ENCODE measurements at regions not wholly inside any gene's neighbourhood (a gene's known extent, or its start where the extent isn't known, plus 50 kb on each side); places are given as distances from the start of the nearest gene placed in this dataset.

GRCh38 chr9:87353301-87353700, 144.4 kb upstream of the DAPK1 start:
- Histone ChIP-seq H3K4me3 (replicated peaks in 1 of 2; ENCODE audit: low read depth in 1 of 2, low read length in 2 of 2) (no peak overlapping the region), H3K9me2 (ENCODE audit: insufficient read depth) (no peaks in the 10 kb centered on the region), H3K79me2 (ENCODE audit: insufficient read depth, low read length) (no peaks in the 10 kb centered on the region), H3K36me3 (ENCODE audit: control insufficient read depth in 1 of 2, insufficient read depth in 2 of 2, low read length in 2 of 2) (no peaks in the 10 kb centered on the region), H3K27me3 (ENCODE audit: insufficient read depth, low read length) (peaks cover 11% of the 10 kb centered on the region; the same call in 1 of the 2 replicates), H3K9ac (ENCODE audit: low read length) (no peak overlapping the region), H3K9me3 (ENCODE audit: control insufficient read depth in 1 of 2, insufficient read depth in 1 of 2, low read depth in 1 of 2, low read length in 2 of 2) (no peaks in the 10 kb centered on the region), H2AFZ (ENCODE audit: low read depth, low read length, poor library complexity, severe bottlenecking) (no peak overlapping the region), H3K4me2 (ENCODE audit: low read length) (no peak overlapping the region), H3K27ac (ENCODE audit: low read depth, low read length) (no peak overlapping the region), H4K20me1 (ENCODE audit: insufficient read depth) (no peaks in the 10 kb centered on the region), H3K4me1 (ENCODE audit: control insufficient read depth in 1 of 2, insufficient read depth in 2 of 2, low read length in 2 of 2) (no peaks in the 10 kb centered on the region)
- intact Hi-C loops (cut with micrococcal nuclease): no loop called here
- RAD21 ChIA-PET (ENCODE audit: low non-redundant PET in 1 of 2, low total read pairs in 2 of 2, uncharacterized antibody in 2 of 2, unreplicated experiment in 2 of 2): no interaction called here
- no peak for DNase-seq (ENCODE audit: low read depth, low spot score)
- no peak for ATAC-seq
- CTCF ChIA-PET: no interaction called here
- TF ChIP-seq ELF1 (IDR thresholded peaks at IDR 0.05; ENCODE audit: borderline replicate concordance, low read depth) (no peak), REST (IDR thresholded peaks at IDR 0.05; ENCODE audit: low read depth) (no peak), POLR2A (IDR thresholded peaks at IDR 0.05; ENCODE audit: borderline replicate concordance, extremely low read depth, insufficient read depth, insufficient read length) (no peak), RAD21 (IDR thresholded peaks at IDR 0.05; ENCODE audit: low read depth) (no peak), EZH2 (IDR thresholded peaks at IDR 0.05) (no peak), ZFX (IDR thresholded peaks at IDR 0.05) (no peak), EGR1 (IDR thresholded peaks at IDR 0.05; ENCODE audit: low read depth) (no peak), POLR2AphosphoS5 (IDR thresholded peaks at IDR 0.05; ENCODE audit: low read depth, low read length) (no peak), SIN3A (IDR thresholded peaks at IDR 0.05; ENCODE audit: low read depth) (no peak)
- POLR2A ChIA-PET: interaction anchor here (0.6 kb wide), 1 partner anchor 1182 kb away, joined by 6 read pairs; the partner anchor contains the start of gene NXNL2
- BruUV-seq (replicated peaks): no TSS peak

Data from HCT116 (cell line).